Osteocyte (in vitro differentiated cells): ENCODE measurements at regions not wholly inside any gene's neighbourhood (a gene's known extent, or its start where the extent isn't known, plus 50 kb on each side); places are given as distances from the start of the nearest gene placed in this dataset.
"Not testable (repeated sequence)": the region's sequence is repeated elsewhere in the genome, so short reads cannot be mapped to it uniquely, and the experiment has no call there.

Source experiments
- DNase-seq: peaks from one replicate; pipeline ENCODE4 v3.0.0; 2021; ENCODE audit warnings: mixed read lengths; ENCODE audit not compliant: unreplicated experiment; ENCODE audit errors: extremely low spot score
- H3K27ac Mint-ChIP-seq: one replicate; pipeline ENCODE4 v1.8.0; 2021; ENCODE audit warnings: mild to moderate bottlenecking, mixed read lengths; ENCODE audit not compliant: unreplicated experiment
- H3K27me3 Mint-ChIP-seq: one replicate; pipeline ENCODE4 v1.8.0; 2021; ENCODE audit warnings: mixed read lengths; ENCODE audit not compliant: unreplicated experiment
- H3K36me3 Mint-ChIP-seq: one replicate; pipeline ENCODE4 v1.8.0; 2021; ENCODE audit warnings: mixed read lengths; ENCODE audit not compliant: unreplicated experiment
- H3K4me1 Mint-ChIP-seq: one replicate; pipeline ENCODE4 v1.8.0; 2021; ENCODE audit warnings: mixed read lengths; ENCODE audit not compliant: unreplicated experiment
- H3K4me3 Mint-ChIP-seq: one replicate; pipeline ENCODE4 v1.8.0; 2021; ENCODE audit warnings: mild to moderate bottlenecking, moderate library complexity, mixed read lengths; ENCODE audit not compliant: unreplicated experiment
- H3K9me3 Mint-ChIP-seq: one replicate; pipeline ENCODE4 v1.8.0; 2021; ENCODE audit warnings: mixed read lengths; ENCODE audit not compliant: unreplicated experiment
- TF ChIP-seq, protein P1 (sequence below): fragments of 200-600 bp; sonication (generic); IDR thresholded peaks from 2 replicates; pipeline ENCODE4 v1.5.0; 2021; ENCODE audit warnings: antibody characterized with exemption, mild to moderate bottlenecking, moderate library complexity

DNA sequence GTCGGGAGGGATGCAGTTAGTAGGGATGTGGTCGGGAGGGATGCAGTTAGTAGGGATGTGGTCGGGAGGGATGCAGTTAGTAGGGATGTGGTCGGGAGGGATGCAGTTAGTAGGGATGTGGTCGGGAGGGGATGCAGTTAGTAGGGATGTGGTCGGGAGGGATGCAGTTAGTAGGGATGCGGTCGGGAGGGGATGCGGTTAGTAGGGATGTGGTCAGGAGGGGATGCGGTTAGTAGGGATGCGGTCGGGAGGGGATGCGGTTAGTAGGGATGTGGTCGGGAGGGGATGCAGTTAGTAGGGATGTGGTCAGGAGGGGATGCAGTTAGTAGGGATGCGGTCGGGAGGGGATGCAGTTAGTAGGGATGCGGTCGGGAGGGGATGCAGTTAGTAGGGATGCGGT, 96.2 kb downstream of the BDH1 start:
- not testable (repeated sequence) for DNase-seq, H3K27me3 Mint-ChIP-seq, H3K9me3 Mint-ChIP-seq, H3K4me3 Mint-ChIP-seq, H3K27ac Mint-ChIP-seq, H3K36me3 Mint-ChIP-seq
- peaks cover 26% of the 10 kb centered on the region for H3K4me1 Mint-ChIP-seq

DNA sequence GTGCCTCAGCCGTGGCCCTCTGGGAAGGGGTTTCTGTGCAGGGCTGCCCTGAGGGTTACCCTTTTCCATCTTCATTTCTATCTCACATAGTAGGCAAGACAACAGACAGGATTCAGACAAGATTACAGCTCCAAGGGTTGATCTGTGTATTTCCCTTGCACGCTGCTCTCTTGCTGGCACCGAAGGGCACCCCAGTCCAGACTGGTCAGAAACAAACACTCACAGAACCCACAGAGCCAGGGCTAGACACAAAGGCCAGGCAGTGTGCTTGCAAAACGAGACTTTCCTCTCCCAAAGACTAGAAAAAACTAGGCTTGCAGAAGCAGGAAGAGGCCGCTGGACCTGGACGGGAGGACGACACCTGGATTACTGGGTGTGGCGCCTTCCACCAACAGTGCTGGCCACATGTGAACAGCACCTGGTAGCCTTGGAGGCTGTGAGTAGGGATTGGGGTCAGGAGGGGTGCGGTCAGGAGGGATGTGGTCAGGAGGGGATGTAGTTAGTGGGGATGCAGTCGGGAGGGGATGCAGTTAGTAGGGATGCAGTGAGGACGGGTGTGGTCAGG, 96.8 kb downstream of the BDH1 start:
- DNase-seq = no peak
- H3K4me1 Mint-ChIP-seq = peaks cover 28% of the 10 kb centered on the region

DNA sequence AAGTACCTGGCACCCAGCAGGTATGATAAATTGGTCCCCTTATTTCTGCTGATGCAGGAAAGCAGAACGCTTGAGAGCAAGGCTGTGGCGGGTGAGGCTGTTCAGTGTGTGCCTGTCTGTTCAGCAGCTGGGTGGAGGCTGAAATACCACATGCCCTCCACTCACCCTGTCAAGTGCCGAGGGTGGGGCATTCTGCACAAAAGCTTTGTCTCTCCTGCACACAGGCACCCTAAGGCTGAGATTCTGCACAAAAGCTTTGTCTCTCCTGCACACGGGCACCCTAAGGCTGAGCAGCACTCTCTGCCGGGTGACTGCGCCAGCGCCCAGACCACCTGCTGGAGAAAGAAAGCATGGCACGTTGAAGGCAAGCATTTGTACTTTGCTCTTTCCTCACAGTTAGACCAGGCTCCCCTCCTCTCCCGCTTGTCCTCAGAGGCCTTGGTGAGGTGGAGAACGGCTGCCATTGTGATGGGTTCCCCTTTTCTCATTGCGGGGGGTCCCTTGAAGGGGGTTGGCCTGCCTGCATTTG, 97.5 kb downstream of the BDH1 start:
- H3K9me3 Mint-ChIP-seq = no peaks in the 10 kb centered on the region
- peaks cover 23% of the 10 kb centered on the region for H3K4me1 Mint-ChIP-seq
- H3K27me3 Mint-ChIP-seq = peaks cover 4% of the 10 kb centered on the region
- H3K27ac Mint-ChIP-seq = no peak overlapping the region
- DNase-seq = no peak
- no peak overlapping the region for H3K4me3 Mint-ChIP-seq
- H3K36me3 Mint-ChIP-seq = no peaks in the 10 kb centered on the region
- TF ChIP-seq, protein P1, sequence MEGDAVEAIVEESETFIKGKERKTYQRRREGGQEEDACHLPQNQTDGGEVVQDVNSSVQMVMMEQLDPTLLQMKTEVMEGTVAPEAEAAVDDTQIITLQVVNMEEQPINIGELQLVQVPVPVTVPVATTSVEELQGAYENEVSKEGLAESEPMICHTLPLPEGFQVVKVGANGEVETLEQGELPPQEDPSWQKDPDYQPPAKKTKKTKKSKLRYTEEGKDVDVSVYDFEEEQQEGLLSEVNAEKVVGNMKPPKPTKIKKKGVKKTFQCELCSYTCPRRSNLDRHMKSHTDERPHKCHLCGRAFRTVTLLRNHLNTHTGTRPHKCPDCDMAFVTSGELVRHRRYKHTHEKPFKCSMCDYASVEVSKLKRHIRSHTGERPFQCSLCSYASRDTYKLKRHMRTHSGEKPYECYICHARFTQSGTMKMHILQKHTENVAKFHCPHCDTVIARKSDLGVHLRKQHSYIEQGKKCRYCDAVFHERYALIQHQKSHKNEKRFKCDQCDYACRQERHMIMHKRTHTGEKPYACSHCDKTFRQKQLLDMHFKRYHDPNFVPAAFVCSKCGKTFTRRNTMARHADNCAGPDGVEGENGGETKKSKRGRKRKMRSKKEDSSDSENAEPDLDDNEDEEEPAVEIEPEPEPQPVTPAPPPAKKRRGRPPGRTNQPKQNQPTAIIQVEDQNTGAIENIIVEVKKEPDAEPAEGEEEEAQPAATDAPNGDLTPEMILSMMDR = peak; percentile 14

More for the DNA sequence above, 96.8 kb downstream of the BDH1 start:
- Mint-ChIP-seq H3K4me3 (no peak overlapping the region), H3K27ac (peak overlapping the region; percentile 12), H3K36me3 (no peaks in the 10 kb centered on the region), H3K27me3 (peaks cover 4% of the 10 kb centered on the region), H3K9me3 (no peaks in the 10 kb centered on the region)
- TF ChIP-seq, protein P1 = no peak

DNA sequence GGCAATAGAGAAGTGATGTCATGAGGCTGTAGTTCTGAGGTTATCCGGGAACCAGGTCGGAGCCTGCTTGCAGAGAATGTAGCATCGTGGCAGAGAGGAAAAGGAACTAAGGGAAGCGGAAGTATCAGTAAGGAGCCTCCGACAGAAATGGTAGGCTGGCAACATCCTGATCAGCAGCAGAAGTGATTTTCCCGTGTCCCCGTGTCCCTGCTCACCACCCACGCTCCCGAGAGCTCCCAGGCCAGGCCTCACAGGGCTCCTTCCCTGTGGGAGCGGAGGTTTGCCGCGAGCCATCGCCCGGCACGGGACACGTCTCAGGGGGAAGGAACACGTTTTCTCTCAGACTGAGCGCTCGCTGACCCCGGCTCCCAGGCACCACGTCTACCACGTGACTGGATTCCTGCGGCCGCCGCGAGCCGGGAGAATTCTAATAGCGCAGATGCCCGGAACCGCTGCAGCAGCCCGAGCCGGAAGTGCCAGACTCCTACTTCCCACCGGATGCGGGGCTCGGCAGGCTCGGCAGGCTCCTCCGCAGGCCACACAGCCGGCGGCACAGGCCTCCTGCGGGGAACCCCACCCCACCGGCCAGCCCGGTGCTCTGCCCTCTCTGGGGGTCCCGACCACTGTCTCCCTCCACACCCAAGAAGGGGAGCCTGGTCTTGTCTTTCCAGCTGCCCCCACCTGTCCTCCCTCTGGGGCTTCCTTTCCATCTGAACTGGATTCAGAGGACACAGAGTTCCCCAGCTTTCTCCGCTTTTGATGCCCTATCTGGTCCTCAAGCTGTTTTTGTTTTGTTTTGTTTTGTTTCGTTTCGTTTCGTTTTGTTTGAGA, 99.3 kb downstream of the BDH1 start:
- no peaks in the 10 kb centered on the region for H3K9me3 Mint-ChIP-seq
- peak overlapping the region; percentile 66 for H3K4me3 Mint-ChIP-seq
- DNase-seq = peak; percentile 94
- TF ChIP-seq, protein P1 = no peak
- peaks cover 23% of the 10 kb centered on the region for H3K4me1 Mint-ChIP-seq
- H3K27me3 Mint-ChIP-seq = peaks cover 4% of the 10 kb centered on the region
- H3K27ac Mint-ChIP-seq = peak overlapping the region; percentile 88
- no peaks in the 10 kb centered on the region for H3K36me3 Mint-ChIP-seq

DNA sequence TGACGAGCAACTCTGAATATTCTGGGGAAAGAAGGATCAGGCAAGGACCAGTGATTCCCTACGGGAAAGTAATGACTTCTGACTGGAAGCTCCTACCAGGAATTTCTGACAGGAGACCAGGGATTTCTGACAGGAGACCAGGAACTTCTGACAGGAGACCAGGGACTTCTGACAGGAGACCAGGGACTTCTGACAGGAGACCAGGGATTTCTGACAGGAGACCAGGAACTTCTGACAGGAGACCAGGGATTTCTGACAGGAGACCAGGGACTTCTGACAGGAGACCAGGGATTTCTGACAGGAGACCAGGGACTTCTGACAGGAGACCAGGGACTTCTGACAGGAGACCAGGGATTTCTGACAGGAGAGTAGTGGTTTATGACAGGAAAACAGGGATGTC, 100.9 kb downstream of the BDH1 start:
- not testable (repeated sequence) for H3K27me3 Mint-ChIP-seq, H3K36me3 Mint-ChIP-seq, H3K4me3 Mint-ChIP-seq, DNase-seq, H3K9me3 Mint-ChIP-seq
- H3K4me1 Mint-ChIP-seq = peaks cover 23% of the 10 kb centered on the region
- H3K27ac Mint-ChIP-seq = peak overlapping the region; percentile 88

DNA sequence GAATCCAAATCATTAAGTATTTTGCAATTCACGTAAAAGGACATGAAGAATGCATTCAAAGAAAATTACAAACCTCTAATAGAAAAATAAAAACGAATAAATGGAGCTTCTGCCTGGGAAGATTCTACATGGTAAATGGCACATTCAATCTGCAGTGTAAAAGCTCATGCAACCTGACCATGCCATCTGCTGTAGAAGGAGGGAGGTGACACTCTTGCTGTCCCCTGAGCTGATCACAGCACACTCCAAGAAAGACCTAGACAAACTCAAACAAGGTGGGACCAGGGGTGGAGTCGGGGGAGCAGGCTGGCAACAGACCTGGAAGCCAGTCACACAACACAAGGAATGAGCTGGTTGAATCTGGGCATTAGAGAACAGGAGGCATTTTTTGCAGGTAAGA, 101.8 kb downstream of the BDH1 start:
- TF ChIP-seq, protein P1 = peak; percentile 50
- Mint-ChIP-seq H3K9me3 (no peaks in the 10 kb centered on the region), H3K36me3 (no peaks in the 10 kb centered on the region), H3K27me3 (peaks cover 4% of the 10 kb centered on the region), H3K4me3 (no peak overlapping the region), H3K4me1 (peaks cover 23% of the 10 kb centered on the region), H3K27ac (no peak overlapping the region)
- no peak for DNase-seq
